ENCODE measurements at regions not wholly inside any gene's neighbourhood (a gene's known extent, or its start where the extent isn't known, plus 50 kb on each side); places are given as distances from the start of the nearest gene placed in this dataset.

- POLR2A ChIA-PET (ENCODE audit: partially characterized antibody), result interaction anchor here (0.7 kb wide), 1 partner anchor 70 kb away, joined by 4 read pairs; no protein-coding TSS in a partner anchor
- no peak for FAIRE-seq
- TF ChIP-seq BRCA1 (IDR thresholded peaks at IDR 0.05; ENCODE audit: low read depth, low read length) (no peak), SIX5 (IDR thresholded peaks at IDR 0.05; ENCODE audit: low read depth, low read length) (no peak), HDAC2 (IDR thresholded peaks at IDR 0.05; ENCODE audit: borderline replicate concordance in 1 of 2, low read depth in 2 of 2, low read length in 2 of 2) (no peak), GTF2F1 (IDR thresholded peaks at IDR 0.05; ENCODE audit: borderline replicate concordance, low read depth, low read length) (no peak), SIN3A (conservative IDR thresholded peaks at IDR 0.05 in 1 of 2, IDR thresholded peaks at IDR 0.05 in 1 of 2; ENCODE audit: low read depth in 1 of 2, low read length in 2 of 2) (no peak), RXRA (IDR thresholded peaks at IDR 0.05; ENCODE audit: insufficient read depth, low read depth, low read length) (no peak), HDAC6 (IDR thresholded peaks at IDR 0.05; ENCODE audit: low read depth, low read length) (no peak), SIRT6 (IDR thresholded peaks at IDR 0.05; ENCODE audit: low read length) (no peak)
- TF ChIP-seq, protein P1, sequence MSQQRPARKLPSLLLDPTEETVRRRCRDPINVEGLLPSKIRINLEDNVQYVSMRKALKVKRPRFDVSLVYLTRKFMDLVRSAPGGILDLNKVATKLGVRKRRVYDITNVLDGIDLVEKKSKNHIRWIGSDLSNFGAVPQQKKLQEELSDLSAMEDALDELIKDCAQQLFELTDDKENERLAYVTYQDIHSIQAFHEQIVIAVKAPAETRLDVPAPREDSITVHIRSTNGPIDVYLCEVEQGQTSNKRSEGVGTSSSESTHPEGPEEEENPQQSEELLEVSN (IDR thresholded peaks at IDR 0.05), result no peak
- TF ChIP-seq, protein P2, sequence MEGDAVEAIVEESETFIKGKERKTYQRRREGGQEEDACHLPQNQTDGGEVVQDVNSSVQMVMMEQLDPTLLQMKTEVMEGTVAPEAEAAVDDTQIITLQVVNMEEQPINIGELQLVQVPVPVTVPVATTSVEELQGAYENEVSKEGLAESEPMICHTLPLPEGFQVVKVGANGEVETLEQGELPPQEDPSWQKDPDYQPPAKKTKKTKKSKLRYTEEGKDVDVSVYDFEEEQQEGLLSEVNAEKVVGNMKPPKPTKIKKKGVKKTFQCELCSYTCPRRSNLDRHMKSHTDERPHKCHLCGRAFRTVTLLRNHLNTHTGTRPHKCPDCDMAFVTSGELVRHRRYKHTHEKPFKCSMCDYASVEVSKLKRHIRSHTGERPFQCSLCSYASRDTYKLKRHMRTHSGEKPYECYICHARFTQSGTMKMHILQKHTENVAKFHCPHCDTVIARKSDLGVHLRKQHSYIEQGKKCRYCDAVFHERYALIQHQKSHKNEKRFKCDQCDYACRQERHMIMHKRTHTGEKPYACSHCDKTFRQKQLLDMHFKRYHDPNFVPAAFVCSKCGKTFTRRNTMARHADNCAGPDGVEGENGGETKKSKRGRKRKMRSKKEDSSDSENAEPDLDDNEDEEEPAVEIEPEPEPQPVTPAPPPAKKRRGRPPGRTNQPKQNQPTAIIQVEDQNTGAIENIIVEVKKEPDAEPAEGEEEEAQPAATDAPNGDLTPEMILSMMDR (IDR thresholded peaks at IDR 0.05; ENCODE audit: control extremely low read depth in 1 of 3, insufficient read depth in 1 of 3, low read depth in 1 of 3, low read length in 3 of 3), result no peak
Observed at GRCh38 chr12:93039062-93039461, 110.0 kb upstream of the EEA1 start.

More at GRCh38 chr12:93039062-93039461, 110.0 kb upstream of the EEA1 start:
- Histone ChIP-seq H3K23ac (ENCODE audit: insufficient read length) (no peak overlapping the region), H2BK15ac (ENCODE audit: low read length) (no peak overlapping the region), H3K27me3 (replicated peaks in 1 of 4; ENCODE audit: control insufficient read depth in 3 of 4, extremely low read depth in 1 of 4, insufficient read depth in 3 of 4, low read length in 3 of 4) (peaks cover 0 to 1% (median 0%) of the 10 kb centered on the region in 4 experiments; a peak in 1 of 7 replicates), H3K27ac (ENCODE audit: low read depth, low read length) (no peak overlapping the region), H4K8ac (ENCODE audit: extremely low read depth, insufficient read depth, low read length) (no peak overlapping the region), H3K9ac (replicated peaks in 1 of 4; ENCODE audit: extremely low read depth in 1 of 4, low read depth in 3 of 4, low read length in 3 of 4) (no peak overlapping the region), H2BK5ac (ENCODE audit: low read depth, low read length) (no peak overlapping the region), H3K4me1 (replicated peaks in 1 of 4; ENCODE audit: control insufficient read depth in 3 of 4, insufficient read depth in 4 of 4, low read length in 3 of 4) (no peaks in the 10 kb centered on the region), H3K79me2 (ENCODE audit: control insufficient read depth in 1 of 2, insufficient read depth in 2 of 2, low read length in 2 of 2) (no peaks in the 10 kb centered on the region), H3K79me1 (ENCODE audit: low read depth, low read length) (no peaks in the 10 kb centered on the region), H2BK12ac (ENCODE audit: low read depth, low read length) (no peak overlapping the region), H3K4me2 (ENCODE audit: insufficient read depth in 1 of 2, low read depth in 2 of 2, low read length in 2 of 2) (no peak overlapping the region), H3K23me2 (ENCODE audit: low read depth, low read length) (no peaks in the 10 kb centered on the region), H3K4me3 (ENCODE audit: extremely low read depth in 1 of 4, insufficient read depth in 2 of 4, low read depth in 3 of 4, low read length in 4 of 4) (no peak overlapping the region), H3K14ac (ENCODE audit: insufficient read length) (no peak overlapping the region), H3K18ac (ENCODE audit: extremely low read depth, low read length) (no peak overlapping the region), H4K5ac (ENCODE audit: insufficient read length, low read depth, low read length) (no peak overlapping the region), H2BK20ac (ENCODE audit: low read length) (no peak overlapping the region), H3K4ac (replicated peaks; ENCODE audit: insufficient read length, low read depth, low read length) (no peak overlapping the region), H3K9me3 (ENCODE audit: insufficient read depth in 2 of 2, low read depth in 1 of 2, low read length in 1 of 2) (no peaks in the 10 kb centered on the region), H2AFZ (ENCODE audit: low read length) (no peak overlapping the region), H4K91ac (replicated peaks; ENCODE audit: insufficient read length, low read length) (no peak overlapping the region), H3K36me3 (ENCODE audit: control insufficient read depth in 2 of 4, insufficient read depth in 4 of 4, low read length in 3 of 4) (no peaks in the 10 kb centered on the region), H3K56ac (replicated peaks; ENCODE audit: insufficient read length, low read depth, low read length) (no peak overlapping the region), H4K20me1 (replicated peaks in 1 of 2; ENCODE audit: control insufficient read depth in 1 of 2, insufficient read depth in 2 of 2, low read length in 2 of 2) (no peaks in the 10 kb centered on the region), H2BK120ac (replicated peaks; ENCODE audit: low read depth, low read length) (no peak overlapping the region), H2AK5ac (ENCODE audit: low read depth, low read length) (no peak overlapping the region)
- CTCF ChIA-PET (ENCODE audit: partially characterized antibody), result no interaction called here
- WGBS, 2 experiments (ENCODE audit: extremely low coverage in 1 of 2, insufficient coverage in 1 of 2, insufficient read length in 1 of 2, insufficient replicate concordance in 2 of 2, low coverage in 1 of 2, low lambda C conversion rate in 2 of 2, missing lambda C conversion rate in 1 of 2), result 71% methylated on average over 4 of the region's 4 CpGs; no CpG with 5 or more reads in 1 of the 2 experiments
- DNase-seq (ENCODE audit: low read depth in 1 of 2, low spot score in 2 of 2), result no peak

All from H1 (cell line).